Mesendoderm (in vitro differentiated cells): ENCODE measurements at regions not wholly inside any gene's neighbourhood (a gene's known extent, or its start where the extent isn't known, plus 50 kb on each side); places are given as distances from the start of the nearest gene placed in this dataset.

Experiments used
- DNase-seq: peaks from one replicate; pipeline ENCODE4 v3.0.0; 2013
- H2AK5ac ChIP-seq: 2 replicates; pipeline ENCODE4 v1.6.1; 2013; ENCODE audit warnings: low read length, inconsistent platforms
- H2BK120ac ChIP-seq: 2 replicates; pipeline ENCODE4 v1.6.1; 2013; ENCODE audit warnings: low read depth, mild to moderate bottlenecking, low read length, moderate library complexity, mixed read lengths
- H2BK15ac ChIP-seq: replicated peaks from 2 replicates; pipeline ENCODE4 v1.6.1; 2013; ENCODE audit warnings: low read depth, mild to moderate bottlenecking, moderate library complexity
- H2BK5ac ChIP-seq: 2 replicates; pipeline ENCODE4 v1.6.1; 2013; ENCODE audit warnings: low read length, inconsistent platforms
- H3K18ac ChIP-seq: 2 replicates; pipeline ENCODE4 v1.6.1; 2013; ENCODE audit warnings: mild to moderate bottlenecking, low read length, mixed read lengths
- H3K23ac ChIP-seq: one replicate; pipeline ENCODE4 v1.6.1; 2013; ENCODE audit warnings: low read length
- H3K27ac ChIP-seq: 2 replicates; pipeline ENCODE4 v1.5.1; 2013; ENCODE audit warnings: low read depth, mild to moderate bottlenecking, inconsistent platforms, low read length, moderate library complexity
- H3K27me3 ChIP-seq: 2 replicates; pipeline ENCODE4 v1.6.1; 2013; ENCODE audit warnings: low read length, control low read depth, mild to moderate bottlenecking, inconsistent platforms; ENCODE audit not compliant: insufficient read depth, poor library complexity
- H3K36me3 ChIP-seq: 2 replicates; pipeline ENCODE4 v1.6.1; 2013; ENCODE audit warnings: low read length, inconsistent platforms; ENCODE audit not compliant: control insufficient read depth, insufficient read depth
- H3K4ac ChIP-seq: one replicate; pipeline ENCODE4 v1.6.1; 2013; ENCODE audit warnings: low read depth, mild to moderate bottlenecking, low read length, moderate library complexity
- H3K4me1 ChIP-seq: 2 replicates; pipeline ENCODE4 v1.6.1; 2013; ENCODE audit warnings: low read depth, low read length, inconsistent platforms; ENCODE audit not compliant: control insufficient read depth
- H3K4me2 ChIP-seq: 2 replicates; pipeline ENCODE4 v1.6.1; 2013; ENCODE audit warnings: low read length
- H3K4me3 ChIP-seq: 2 replicates; pipeline ENCODE4 v1.5.1; 2013; ENCODE audit warnings: mild to moderate bottlenecking, low read length
- H3K56ac ChIP-seq: one replicate; pipeline ENCODE4 v1.6.1; 2013; ENCODE audit warnings: low read length
- H3K79me1 ChIP-seq: 2 replicates; pipeline ENCODE4 v1.6.1; 2013; ENCODE audit warnings: low read length, inconsistent platforms
- H3K79me2 ChIP-seq: 2 replicates; pipeline ENCODE4 v1.6.1; 2013; ENCODE audit warnings: mild to moderate bottlenecking, low read length; ENCODE audit not compliant: control insufficient read depth, insufficient read depth
- H3K9ac ChIP-seq: 2 replicates; pipeline ENCODE4 v1.6.1; 2013; ENCODE audit warnings: low read length, inconsistent platforms
- H4K5ac ChIP-seq: one replicate; pipeline ENCODE4 v1.6.1; 2013; ENCODE audit warnings: low read length
- H4K8ac ChIP-seq: one replicate; pipeline ENCODE4 v1.6.1; 2013; ENCODE audit warnings: low read depth, mild to moderate bottlenecking, control low read depth, low read length, moderate library complexity
- WGBS: extraction: QIAGEN DNeasy Blood & Tissue Kit; methylation state at CpG from one replicate; pipeline ENCODE4 v1.1.7; 2013; ENCODE audit warnings: low lambda C conversion rate, missing lambda C conversion rate; ENCODE audit not compliant: insufficient coverage; ENCODE audit errors: extremely low coverage; 5-methylcytosine and 5-hydroxymethylcytosine counted together

- Histone ChIP-seq H3K4me2 (no peak overlapping the region), H2AK5ac (no peak overlapping the region), H3K27me3 (no peaks in the 10 kb centered on the region), H3K4me3 (no peak overlapping the region), H2BK15ac (no peak overlapping the region), H4K5ac (no peak overlapping the region), H3K18ac (no peak overlapping the region), H3K9ac (no peak overlapping the region), H3K23ac (no peak overlapping the region), H3K36me3 (no peaks in the 10 kb centered on the region), H2BK120ac (no peak overlapping the region), H3K79me1 (no peaks in the 10 kb centered on the region), H4K8ac (no peak overlapping the region), H3K4me1 (peaks cover 8% of the 10 kb centered on the region), H3K56ac (no peak overlapping the region), H3K27ac (no peak overlapping the region), H3K79me2 (no peaks in the 10 kb centered on the region), H2BK5ac (no peak overlapping the region), H3K4ac (peak overlapping the region; percentile 71)
- no CpG with 5 or more reads among the region's 10 CpGs for WGBS
- DNase-seq, result no peak
Observed at GRCh38 chr18:26706911-26707351, 158.6 kb downstream of the AQP4 start.

DNA sequence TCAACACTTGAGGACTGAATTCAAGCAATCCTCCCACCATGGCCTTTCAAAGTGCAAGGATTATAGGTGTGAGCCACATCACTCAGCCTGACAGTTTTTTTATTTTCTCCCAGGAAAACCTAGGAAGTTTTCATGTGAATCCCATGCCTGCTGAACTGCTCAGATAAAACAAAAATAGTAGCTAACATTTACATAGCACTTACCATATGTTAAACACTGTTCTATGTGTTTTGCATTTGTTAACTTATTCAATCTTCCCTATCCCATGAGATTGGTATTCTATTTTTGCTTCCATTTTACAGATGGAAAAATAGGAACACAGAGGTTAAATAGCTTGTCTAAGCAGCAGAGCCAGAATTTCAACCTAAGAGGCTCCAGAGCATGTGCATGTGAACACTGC is 157.4 kb upstream of the KCTD1 start:
- no peaks in the 10 kb centered on the region for H3K79me2 ChIP-seq
- H3K9ac ChIP-seq, result no peak overlapping the region
- no peak for DNase-seq
- no peaks in the 10 kb centered on the region for H3K36me3 ChIP-seq
- H3K18ac ChIP-seq, result no peak overlapping the region
- no peak overlapping the region for H2BK120ac ChIP-seq
- H4K8ac ChIP-seq, result no peak overlapping the region
- peaks cover 8% of the 10 kb centered on the region for H3K4me1 ChIP-seq
- no peak overlapping the region for H3K27ac ChIP-seq
- no peak overlapping the region for H3K4ac ChIP-seq
- no peak overlapping the region for H2BK15ac ChIP-seq
- no peak overlapping the region for H3K23ac ChIP-seq
- H3K4me2 ChIP-seq, result no peak overlapping the region
- H3K27me3 ChIP-seq, result no peaks in the 10 kb centered on the region
- H4K5ac ChIP-seq, result no peak overlapping the region
- no peak overlapping the region for H3K56ac ChIP-seq
- no peaks in the 10 kb centered on the region for H3K79me1 ChIP-seq
- H3K4me3 ChIP-seq, result no peak overlapping the region
- H2AK5ac ChIP-seq, result no peak overlapping the region
- H2BK5ac ChIP-seq, result no peak overlapping the region

- no peaks in the 10 kb centered on the region for H3K79me1 ChIP-seq
- no peak overlapping the region for H4K8ac ChIP-seq
- no peak overlapping the region for H3K4ac ChIP-seq
- H4K5ac ChIP-seq, result no peak overlapping the region
- no peak overlapping the region for H3K27ac ChIP-seq
- peak overlapping the region; percentile 19 for H2AK5ac ChIP-seq
- H3K4me3 ChIP-seq, result no peak overlapping the region
- no peak overlapping the region for H2BK120ac ChIP-seq
- peaks cover 6% of the 10 kb centered on the region for H3K4me1 ChIP-seq
- DNase-seq, result peak; percentile 33
- H3K4me2 ChIP-seq, result no peak overlapping the region
- no peak overlapping the region for H2BK5ac ChIP-seq
- WGBS, result no CpG with 5 or more reads among the region's 7 CpGs
- no peak overlapping the region for H3K18ac ChIP-seq
- H2BK15ac ChIP-seq, result no peak overlapping the region
- no peaks in the 10 kb centered on the region for H3K79me2 ChIP-seq
- H3K27me3 ChIP-seq, result no peaks in the 10 kb centered on the region
- H3K36me3 ChIP-seq, result no peaks in the 10 kb centered on the region
- no peak overlapping the region for H3K23ac ChIP-seq
- no peak overlapping the region for H3K9ac ChIP-seq
- no peak overlapping the region for H3K56ac ChIP-seq
Observed at GRCh38 chr18:26703170-26703930, 155.0 kb upstream of the KCTD1 start.

- Histone ChIP-seq H2BK5ac (no peak overlapping the region), H3K4me1 (peaks cover 6% of the 10 kb centered on the region), H4K8ac (no peak overlapping the region), H3K18ac (no peak overlapping the region), H3K27me3 (peaks cover 2% of the 10 kb centered on the region), H3K56ac (no peak overlapping the region), H3K23ac (no peak overlapping the region), H3K79me1 (no peaks in the 10 kb centered on the region), H3K4me3 (no peak overlapping the region), H3K36me3 (no peaks in the 10 kb centered on the region), H2BK15ac (no peak overlapping the region), H3K4me2 (no peak overlapping the region), H4K5ac (no peak overlapping the region), H3K79me2 (no peaks in the 10 kb centered on the region), H2BK120ac (no peak overlapping the region), H2AK5ac (no peak overlapping the region), H3K9ac (no peak overlapping the region), H3K4ac (no peak overlapping the region), H3K27ac (no peak overlapping the region)
- DNase-seq, result no peak
- WGBS, result no CpG with 5 or more reads among the region's 6 CpGs
Observed at GRCh38 chr18:26702086-26702485, 153.7 kb upstream of the KCTD1 start.

- Histone ChIP-seq H3K79me1 (no peaks in the 10 kb centered on the region), H4K8ac (no peak overlapping the region), H4K5ac (no peak overlapping the region), H3K23ac (no peak overlapping the region), H3K18ac (no peak overlapping the region), H3K9ac (no peak overlapping the region), H3K4me1 (peaks cover 6% of the 10 kb centered on the region), H3K56ac (no peak overlapping the region), H3K27ac (no peak overlapping the region), H3K4me2 (no peak overlapping the region), H3K4me3 (no peak overlapping the region), H3K27me3 (peaks cover 2% of the 10 kb centered on the region), H3K4ac (no peak overlapping the region), H2AK5ac (no peak overlapping the region), H3K79me2 (no peaks in the 10 kb centered on the region), H3K36me3 (no peaks in the 10 kb centered on the region), H2BK15ac (no peak overlapping the region), H2BK120ac (no peak overlapping the region), H2BK5ac (no peak overlapping the region)
- DNase-seq, result no peak
- WGBS, result no CpG with 5 or more reads among the region's 2 CpGs
Observed at GRCh38 chr18:26700728-26701127, 152.4 kb upstream of the KCTD1 start.

- no peak overlapping the region for H3K4me3 ChIP-seq
- no peak overlapping the region for H3K23ac ChIP-seq
- no peak overlapping the region for H4K5ac ChIP-seq
- no peak overlapping the region for H3K56ac ChIP-seq
- H2BK5ac ChIP-seq, result no peak overlapping the region
- H3K9ac ChIP-seq, result no peak overlapping the region
- peak; percentile 33 for DNase-seq
- no peaks in the 10 kb centered on the region for H3K79me1 ChIP-seq
- H3K27ac ChIP-seq, result no peak overlapping the region
- peaks cover 6% of the 10 kb centered on the region for H3K4me1 ChIP-seq
- peak overlapping the region; percentile 17 for H3K4me2 ChIP-seq
- H3K18ac ChIP-seq, result no peak overlapping the region
- H2AK5ac ChIP-seq, result no peak overlapping the region
- H3K79me2 ChIP-seq, result no peaks in the 10 kb centered on the region
- no peaks in the 10 kb centered on the region for H3K36me3 ChIP-seq
- H2BK15ac ChIP-seq, result no peak overlapping the region
- no peak overlapping the region for H3K4ac ChIP-seq
- H2BK120ac ChIP-seq, result no peak overlapping the region
- H4K8ac ChIP-seq, result no peak overlapping the region
- peaks cover 2% of the 10 kb centered on the region for H3K27me3 ChIP-seq
Observed at GRCh38 chr18:26700201-26700600, 151.8 kb upstream of the KCTD1 start.
